HG02981 (cell line): ENCODE measurements at regions not wholly inside any gene's neighbourhood (a gene's known extent, or its start where the extent isn't known, plus 50 kb on each side); places are given as distances from the start of the nearest gene placed in this dataset.
"Not testable (repeated sequence)": the region's sequence is repeated elsewhere in the genome, so short reads cannot be mapped to it uniquely, and the experiment has no call there.

Source experiments
- ATAC-seq: cut with Tn5 transposase; IDR thresholded peaks from one replicate; pipeline ENCODE4 v1.9.1; 2021; ENCODE audit warnings: mild to moderate bottlenecking, moderate library complexity; ENCODE audit not compliant: unreplicated experiment

DNA sequence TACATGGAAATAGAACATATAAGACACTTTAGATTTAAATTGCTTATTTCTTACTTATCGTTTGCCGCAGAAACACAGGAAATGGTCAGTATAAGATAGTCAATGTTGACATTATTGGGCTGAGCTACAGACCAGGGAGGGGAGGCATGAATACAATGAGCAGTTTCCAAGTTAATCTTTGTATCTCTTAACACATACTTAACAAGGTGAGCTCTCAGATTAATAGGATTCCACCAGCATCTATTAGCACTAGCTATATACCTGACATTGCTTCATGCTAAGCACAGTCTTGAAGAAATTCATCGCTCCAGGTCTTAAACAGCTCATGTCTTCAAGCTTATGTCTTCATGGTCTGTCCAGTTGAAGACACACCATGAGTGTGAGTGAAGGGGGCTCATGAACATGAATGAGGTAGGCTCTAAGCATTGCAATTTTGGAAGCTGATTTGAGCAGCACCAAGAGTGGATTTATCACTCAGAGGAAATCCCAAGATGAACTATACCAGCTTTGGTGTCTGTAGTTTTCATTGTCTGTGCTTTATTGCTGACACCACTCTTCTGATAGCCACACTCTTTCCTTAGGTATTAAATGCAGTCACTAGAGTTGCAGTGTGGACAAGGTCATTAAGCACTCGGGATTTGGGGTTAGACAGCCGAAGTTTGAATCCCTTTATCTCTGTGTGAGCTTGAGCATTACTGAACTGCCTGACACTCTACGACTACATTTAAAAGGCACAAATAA lies 359.3 kb upstream of the EPHA4 start:
- ATAC-seq, result no peak

DNA sequence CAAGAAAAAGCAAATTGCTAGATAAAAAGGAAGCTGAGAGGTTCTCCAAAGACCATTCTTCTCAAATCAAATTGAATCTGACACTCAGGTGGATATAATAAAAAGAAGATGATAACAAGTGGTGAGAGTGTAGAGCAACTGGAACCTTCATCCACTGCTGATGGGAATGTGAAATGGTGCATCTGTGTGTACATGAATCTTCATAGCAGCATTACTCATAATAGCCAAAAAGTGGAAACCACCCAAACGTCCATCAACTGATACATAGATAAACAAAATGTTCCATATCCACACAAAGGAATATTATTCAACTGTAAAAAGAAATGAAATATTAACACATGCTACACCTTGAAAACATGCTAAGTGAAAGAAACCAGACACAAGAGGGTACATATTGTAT lies 357.2 kb upstream of the EPHA4 start:
- no peak for ATAC-seq

DNA sequence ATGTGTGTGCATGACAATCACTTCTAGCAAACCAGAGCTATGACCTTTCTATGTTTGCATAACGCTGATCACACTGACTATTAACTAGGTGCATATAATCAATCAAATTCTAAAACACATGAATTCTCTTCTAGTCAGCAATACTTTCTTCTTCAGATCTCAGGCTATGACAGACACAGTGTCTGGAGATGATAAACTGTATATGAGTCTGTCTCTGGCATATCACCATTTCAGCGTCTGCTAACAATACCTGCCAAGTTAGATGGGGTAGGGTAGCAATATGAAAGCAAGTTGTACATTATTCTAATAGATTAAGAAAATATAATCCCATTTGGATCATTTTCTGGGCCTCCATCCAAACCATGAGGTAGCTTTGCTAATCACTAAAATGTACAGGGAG lies 354.2 kb upstream of the EPHA4 start:
- ATAC-seq, result no peak

DNA sequence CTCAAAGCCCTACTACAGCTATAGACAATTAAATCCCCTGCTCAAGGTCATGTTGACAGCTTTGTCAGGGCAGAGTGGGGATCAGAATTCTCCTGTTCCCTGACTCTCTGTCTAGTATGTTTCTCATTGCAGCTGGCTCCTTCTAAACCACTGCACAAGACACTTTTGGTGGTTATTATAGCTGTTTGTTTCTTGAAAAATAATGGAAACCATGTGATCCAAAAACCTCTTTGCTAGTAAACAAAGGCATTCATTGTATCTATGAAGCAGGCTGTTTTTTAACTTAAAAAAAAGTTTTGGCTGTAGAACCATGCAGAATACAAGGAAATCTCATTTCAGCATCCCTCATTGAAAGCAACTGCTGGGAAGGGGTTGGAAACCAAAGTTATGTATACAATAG lies 352.5 kb upstream of the EPHA4 start:
- ATAC-seq, result no peak

DNA sequence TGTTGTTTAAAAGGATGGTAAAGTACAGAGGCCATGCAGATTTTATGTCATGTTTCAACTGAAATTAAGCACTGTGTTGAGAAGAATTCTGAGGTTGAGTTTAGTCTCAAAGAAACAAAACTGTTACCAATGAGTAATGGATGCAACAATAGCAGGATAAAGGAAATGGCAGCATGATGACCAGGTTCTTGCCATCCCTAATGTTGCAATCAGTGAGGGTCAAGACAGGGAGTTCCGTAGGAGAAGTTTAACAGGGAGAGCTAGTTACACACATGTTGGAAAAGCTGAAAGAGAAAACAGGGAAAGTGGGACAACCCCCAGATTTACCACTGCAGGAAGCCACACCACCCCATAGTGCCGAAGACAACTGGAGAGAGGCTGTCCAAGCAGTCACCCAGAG lies 343.8 kb upstream of the EPHA4 start:
- no peak for ATAC-seq

DNA sequence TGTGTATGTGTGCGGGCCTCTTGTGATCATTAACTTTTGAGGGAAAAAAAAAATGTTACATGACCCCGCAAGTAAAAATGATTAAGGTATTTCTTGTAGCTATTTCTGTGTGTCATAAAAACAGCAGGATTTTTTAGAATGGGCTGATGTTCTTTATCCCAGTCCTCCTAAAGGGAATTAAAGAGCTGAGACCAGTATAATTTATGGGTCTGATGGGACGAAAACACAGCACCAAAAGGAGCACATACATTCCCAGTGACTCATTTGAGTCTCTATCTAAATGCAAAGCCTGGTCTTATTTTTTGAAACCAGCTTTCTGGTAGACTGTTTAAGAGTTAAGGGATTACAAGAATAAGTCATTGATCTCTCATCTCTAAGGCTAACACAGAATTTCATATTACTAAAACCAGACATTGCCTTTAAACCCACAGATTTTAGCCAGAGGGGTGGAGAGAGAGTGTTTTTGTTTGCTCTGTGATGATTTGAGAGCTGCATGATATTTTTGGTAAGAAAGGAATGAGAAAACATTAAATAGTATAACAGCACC lies 342.3 kb upstream of the EPHA4 start:
- ATAC-seq, result no peak

DNA sequence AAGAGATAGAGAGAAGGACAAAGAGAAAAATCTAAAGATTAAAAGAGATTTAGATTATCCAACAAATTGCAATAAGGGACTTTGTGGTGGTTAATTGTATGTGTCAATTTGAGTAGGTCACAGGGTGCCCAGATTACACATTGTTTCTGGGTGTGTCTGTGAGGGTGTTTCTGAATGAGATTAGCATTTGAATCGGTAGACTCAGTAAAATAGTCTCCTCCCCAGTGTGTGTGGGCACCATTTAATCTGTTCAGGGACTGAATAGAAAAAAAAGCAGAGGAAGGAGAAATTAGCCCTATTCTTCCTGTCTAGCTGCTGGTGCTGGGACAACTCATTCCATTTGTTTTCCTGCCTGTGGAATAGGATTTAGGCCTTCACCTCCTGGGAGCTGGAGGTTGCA lies 339.8 kb upstream of the EPHA4 start:
- no peak for ATAC-seq

DNA sequence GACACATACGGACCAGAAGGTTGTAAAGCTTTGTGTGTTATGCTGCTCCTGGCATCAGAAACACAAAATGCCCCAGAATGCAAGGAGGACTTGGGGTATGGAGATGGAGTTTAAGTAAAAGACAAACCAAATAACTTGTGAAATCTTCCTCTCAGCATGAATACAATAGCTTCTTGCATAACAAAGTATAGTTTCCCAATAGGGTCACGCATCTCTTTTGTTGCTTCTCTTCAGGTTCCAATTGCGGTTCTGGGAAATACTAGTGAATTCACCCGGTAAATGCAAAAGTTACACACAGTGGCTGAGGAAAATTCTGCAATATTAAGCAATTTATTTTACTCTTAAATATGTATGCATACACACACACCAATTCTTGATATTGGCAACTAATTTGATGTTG lies 339.2 kb upstream of the EPHA4 start:
- no peak for ATAC-seq

DNA sequence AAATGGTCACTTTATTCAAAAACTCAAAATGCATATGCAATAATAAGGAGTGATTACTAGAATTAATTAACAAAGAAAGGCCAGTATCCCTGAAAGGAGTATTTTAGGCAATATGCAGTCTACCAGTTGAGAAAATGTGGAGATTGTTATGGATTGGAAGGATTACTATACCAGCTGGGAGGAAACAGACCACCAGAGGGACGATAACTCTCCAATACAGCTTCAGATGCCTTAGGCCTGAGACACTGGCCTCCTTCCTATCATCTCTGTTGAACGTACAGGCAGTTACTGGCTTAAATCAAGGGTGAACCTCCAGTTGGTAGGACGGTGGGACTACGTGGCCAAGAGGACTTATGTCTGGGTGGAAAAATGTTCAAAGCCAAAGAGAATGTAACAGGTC lies 336.4 kb upstream of the EPHA4 start:
- no peak for ATAC-seq

DNA sequence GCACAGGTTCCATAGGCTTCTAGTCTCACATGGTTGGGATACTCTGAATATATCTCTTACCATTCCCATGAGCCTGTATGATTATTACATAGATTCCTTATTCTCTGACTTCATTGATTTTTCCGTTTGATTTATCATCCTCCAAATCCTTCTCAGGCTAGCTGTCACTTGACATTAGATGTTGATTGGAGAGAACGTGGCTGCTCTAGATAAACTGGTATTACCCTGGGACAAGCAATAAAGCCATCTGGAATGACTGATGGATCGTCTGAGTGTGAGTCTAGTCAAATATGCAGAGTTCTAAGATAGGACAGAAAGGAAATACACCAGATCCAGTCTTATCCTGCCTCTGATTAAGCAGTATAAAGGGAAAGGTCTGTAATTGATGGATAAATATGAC lies 325.6 kb upstream of the EPHA4 start:
- ATAC-seq, result no peak

DNA sequence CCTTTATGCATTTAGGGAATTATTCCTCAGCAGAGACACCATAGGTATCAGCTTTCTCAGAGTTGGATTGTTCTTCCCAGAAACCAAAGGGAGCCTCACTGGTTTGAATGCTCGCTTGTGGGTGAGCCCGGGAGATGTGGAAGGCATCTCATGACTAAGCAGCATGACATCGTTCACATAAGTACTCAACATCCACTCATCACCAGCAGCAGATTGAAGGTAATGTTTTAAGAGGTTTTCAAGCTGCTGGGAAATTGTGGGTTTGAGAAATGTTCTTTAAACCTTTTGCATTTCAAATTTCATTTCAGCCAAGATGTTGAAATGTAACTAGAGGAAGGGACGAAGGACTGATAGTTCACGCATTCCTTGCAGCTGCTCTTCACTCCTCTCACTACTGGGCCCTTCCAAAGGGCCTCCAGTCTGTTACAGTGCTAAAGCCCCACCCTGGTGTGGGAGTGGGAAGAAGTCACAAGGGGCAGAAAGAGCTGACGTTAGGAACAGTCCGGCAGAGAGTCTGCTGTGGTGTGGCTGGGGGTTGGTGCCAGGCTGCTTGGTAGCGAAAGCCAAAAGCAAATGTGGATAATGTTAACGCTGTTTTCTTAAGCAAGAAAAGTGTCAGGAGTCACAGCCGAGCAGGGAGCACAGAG lies 324.5 kb upstream of the EPHA4 start:
- no peak for ATAC-seq

DNA sequence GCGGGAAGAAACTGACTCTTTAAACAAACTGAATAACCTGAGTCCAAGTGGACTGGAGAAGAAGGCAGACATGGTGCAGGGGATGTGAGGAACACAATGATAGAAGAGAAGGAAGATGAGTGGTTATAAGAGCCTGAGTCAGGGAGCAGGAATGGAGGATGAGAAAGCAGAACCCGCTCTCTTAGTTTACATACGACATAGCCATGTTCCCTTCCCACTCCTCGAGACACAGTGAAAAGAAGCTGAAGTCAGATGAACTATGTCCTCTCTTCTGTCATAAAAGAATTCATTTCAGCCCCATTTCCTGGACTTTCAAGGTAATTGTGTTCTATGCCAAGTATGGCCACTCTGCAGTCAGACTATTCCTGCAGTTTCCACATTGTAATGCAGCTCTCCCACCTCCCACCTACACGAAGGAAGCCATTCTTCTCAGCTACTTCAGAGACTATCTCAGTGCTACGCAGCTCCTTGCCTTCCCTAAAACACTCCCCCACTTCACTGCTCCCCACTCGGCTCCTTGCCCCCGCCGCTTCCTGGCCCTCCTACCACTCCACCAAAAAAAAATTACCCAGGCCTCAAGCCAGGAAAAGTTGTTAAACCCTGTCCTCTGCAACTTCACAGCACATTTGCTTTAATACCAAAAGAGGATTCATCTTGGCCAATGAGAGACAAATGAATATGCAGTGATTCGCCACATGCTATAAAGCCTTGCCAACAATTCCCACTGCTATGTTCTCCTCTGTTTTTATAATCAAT lies 323.4 kb upstream of the EPHA4 start:
- ATAC-seq, result no peak

DNA sequence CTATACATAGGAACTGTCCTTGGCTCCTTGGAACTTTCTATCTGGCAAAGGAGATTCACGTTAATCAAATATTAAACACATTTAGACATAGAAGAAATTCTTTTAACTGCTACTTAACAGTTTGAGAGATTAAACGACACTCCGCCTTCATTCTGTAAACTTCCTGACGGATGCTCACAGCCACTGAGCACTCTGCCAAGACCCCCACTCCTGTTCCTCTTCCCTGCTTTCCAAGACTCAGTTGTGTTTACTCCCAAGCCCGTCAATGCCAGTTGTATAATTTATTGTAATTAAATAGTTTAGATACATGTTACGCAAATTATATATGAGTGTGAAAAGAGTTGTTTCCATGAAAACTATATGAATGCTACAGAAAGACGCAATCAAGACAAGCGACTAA lies 321.4 kb upstream of the EPHA4 start:
- ATAC-seq, result no peak

DNA sequence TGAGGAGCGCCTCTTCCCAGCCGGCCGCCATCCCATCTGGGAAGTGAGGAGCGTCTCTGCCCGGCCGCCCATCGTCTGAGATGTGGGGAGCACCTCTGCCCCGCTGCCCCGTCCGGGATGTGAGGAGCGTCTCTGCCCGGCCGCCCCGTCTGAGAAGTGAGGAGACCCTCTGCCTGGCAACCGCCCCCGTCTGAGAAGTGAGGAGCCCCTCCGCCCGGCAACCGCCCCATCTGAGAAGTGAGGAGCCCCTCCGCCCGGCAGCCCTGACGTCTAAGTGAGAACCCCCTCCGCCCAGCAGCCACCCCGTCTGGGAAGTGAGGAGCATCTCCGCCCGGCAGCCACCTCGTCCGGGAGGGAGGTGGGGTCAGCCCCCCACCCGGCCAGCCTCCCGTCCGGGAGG lies 319.9 kb upstream of the EPHA4 start:
- not testable (repeated sequence) for ATAC-seq

DNA sequence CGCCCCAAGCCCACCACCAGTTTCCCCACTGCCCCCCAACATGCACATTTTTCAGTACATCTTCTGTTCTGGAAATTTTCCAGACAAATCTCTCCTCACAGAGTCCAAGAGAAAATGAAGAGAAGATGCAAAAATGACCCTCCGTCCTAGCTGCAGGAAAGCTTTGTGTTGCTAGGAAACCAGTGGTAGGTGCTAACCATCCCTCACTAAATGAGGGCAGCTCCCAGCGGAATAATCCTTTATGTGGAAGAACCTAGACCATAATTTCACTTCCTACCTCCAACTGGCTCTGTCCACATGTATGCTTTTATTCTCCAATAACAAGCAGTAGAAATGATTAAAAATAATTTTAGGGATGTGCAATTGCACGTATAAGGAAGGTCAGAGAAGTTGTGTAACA lies 311.9 kb upstream of the EPHA4 start:
- ATAC-seq, result no peak

DNA sequence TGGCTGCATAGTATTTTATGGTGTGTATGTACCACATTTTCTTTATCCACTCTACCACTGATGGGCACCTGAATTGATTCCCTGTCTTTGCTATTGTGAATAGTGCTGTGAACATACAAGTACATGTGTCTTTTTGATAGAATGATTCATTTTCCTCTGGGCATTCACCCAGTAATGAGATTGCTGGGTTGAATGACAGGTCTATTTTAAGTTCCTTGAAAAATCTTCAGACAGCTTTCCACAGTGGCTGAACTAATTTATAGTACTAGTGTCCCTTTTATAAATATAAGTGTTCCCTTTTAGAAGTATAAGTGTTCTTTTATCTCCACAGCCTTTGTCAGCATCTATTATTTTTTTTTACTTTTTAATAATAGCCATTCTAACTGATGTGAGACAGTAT lies 303.9 kb upstream of the EPHA4 start:
- no peak for ATAC-seq

DNA sequence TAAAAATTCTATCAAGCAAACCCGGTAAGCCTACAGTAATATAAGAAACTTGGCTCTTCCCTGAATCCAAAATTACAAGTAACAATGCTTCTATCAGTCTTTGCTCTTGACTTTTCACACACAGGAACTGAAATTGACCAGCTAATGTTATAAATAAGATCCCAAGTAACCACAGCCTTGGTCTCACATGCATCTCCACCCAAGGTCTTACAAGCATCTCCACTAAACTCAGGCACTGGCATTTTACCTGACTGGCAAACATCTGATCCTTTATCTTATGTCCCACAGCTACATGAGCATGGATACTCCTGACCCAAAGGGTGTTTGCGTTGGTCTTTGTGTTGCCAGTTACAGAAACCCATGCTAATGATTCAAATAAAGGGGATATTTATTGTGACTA lies 302.3 kb upstream of the EPHA4 start:
- no peak for ATAC-seq

DNA sequence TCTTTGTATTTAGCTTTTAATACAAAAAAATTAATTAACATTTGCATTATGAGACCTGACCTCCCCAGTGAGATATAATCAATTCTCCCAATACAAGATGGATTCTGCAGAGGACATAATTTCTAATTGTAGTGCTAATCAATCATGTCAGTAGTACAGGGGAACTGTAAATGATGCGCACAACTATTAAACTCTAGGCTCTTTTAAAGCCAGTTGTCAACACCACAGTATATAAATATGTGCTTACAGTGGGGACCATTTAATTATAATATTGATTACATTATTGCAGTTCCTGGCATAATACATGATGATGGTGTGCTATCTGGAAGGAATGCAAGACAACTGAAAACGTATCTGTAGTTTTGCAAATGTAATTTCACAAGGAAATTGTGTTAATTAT lies 285.6 kb upstream of the EPHA4 start:
- ATAC-seq, result no peak

DNA sequence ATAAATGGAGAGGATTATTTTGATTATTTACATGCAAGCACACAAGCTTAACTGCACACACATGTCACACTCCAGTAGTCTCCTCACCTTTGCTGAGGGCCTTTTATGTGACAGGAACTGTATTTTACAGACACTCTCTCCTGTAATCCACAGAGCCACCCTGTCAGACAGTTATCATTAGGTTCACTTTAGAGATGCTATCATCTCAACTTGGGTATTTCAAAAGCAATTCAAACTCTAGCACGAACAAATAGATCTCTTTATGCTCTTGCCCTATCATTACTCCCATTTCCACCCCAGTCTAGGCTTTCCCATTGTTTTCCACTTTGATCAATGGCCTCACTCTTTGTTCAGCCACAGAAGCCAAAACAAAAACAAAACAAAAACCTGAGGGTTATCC lies 281.2 kb upstream of the EPHA4 start:
- ATAC-seq, result no peak

DNA sequence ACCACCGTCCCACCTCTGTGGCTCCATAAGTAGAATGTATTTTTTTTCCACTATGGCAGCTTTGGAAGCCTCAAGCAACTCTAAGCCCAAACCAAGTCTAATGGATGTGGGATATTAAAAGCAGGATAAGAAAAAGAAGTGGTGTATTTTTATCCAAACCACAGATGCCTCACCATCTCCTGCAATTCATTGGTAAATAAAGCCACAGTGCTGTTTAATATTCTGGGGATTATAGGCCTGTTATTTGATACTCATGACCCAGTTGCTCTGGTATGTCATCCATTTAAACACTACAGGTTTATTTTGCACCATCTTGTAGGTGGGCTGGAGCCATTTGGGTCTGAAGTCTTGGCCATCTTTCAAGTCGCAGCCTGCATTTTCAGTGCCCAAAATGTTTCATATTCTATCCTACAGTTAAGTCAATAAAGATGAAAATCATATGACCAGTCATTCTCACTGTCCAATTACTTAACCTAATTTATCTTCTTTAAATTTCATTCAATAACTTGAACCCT lies 279.5 kb upstream of the EPHA4 start:
- no peak for ATAC-seq

DNA sequence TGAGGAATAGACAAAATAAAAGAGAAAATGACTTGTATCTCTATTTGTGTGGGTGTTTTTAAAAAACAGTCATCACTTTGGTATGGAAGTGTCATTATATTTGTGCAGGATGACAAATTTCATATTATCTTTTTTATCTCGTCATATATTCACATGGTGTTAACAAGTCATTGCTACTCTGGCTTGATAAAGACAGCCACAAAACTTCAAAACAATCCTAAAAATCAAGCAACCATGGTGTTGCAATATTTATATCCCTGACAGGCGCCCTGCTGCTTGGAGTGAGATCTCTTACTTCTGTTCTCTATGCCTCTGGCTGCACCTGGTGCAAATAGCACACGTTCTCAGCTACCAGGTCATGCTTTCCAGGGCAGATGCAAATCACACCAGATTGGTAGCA lies 278.0 kb upstream of the EPHA4 start:
- ATAC-seq, result no peak

DNA sequence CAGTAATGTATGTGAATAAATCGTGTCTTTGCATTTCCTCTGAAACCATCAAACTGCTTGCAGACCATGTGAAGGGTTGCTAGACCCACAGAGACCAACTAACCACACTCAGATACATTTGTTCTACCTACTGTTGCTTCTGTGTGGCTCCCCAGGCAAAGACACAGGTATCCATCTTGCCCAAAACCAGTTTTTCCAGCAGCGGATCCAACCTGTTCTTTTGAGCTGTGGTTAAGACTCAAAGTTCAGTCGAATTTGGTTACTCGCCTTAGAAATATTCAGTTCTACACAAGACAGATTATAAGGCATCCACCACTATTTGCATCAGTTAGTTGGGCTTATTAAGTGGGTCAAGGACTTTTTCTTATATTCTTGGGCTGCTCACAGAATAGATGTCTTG lies 276.2 kb upstream of the EPHA4 start:
- ATAC-seq, result no peak
